GM12878 (cell line): ENCODE measurements at regions not wholly inside any gene's neighbourhood (a gene's known extent, or its start where the extent isn't known, plus 50 kb on each side); places are given as distances from the start of the nearest gene placed in this dataset.

ENCODE experiments used
- ATAC-seq: fragments of 200-7000 bp; cut with Tn5 transposase; 3 replicates; pipeline ENCODE4 v1.9.1; 2020; ENCODE audit warnings: mild to moderate bottlenecking, moderate library complexity
- BruUV-seq: library from RNA; stranded (reverse); fragments of 400-500 nt; replicated peaks from 2 replicates; lab custom pipeline; 2021; lab: Mats Ljungman, UMichigan
- CTCF ChIA-PET: fragments of 300-600 bp; sonication (Branson Sonifier 250); formaldehyde crosslinking; extraction: SDS; loops from one replicate; lab custom pipeline; 2021; ENCODE audit warnings: inconsistent platforms; lab: Yijun Ruan, JAX
- POLR2A ChIA-PET: fragments of 350-600 bp; formaldehyde crosslinking; extraction: SDS; loops from one replicate; lab custom pipeline; 2021; ENCODE audit warnings: inconsistent platforms; lab: Charles Lee
- RAD21 ChIA-PET: fragments of 300-600 bp; sonication (Branson Sonifier 250); formaldehyde crosslinking; loops from one replicate; lab custom pipeline; 2023; ENCODE audit warnings: antibody characterized with exemption; ENCODE audit not compliant: unreplicated experiment; lab: Charles Lee
- SMC1A ChIA-PET: fragments of 300-600 bp; sonication (Branson Sonifier 250); formaldehyde crosslinking; loops from one replicate; lab custom pipeline; 2023; ENCODE audit not compliant: unreplicated experiment, uncharacterized antibody; lab: Charles Lee
- DNase-seq: peaks from one replicate; pipeline ENCODE4 v3.0.0-alpha.2; 2011; ENCODE audit warnings: low read depth, low spot score
- FAIRE-seq: peaks from 3 replicates; lab custom pipeline; 2011; peaks lifted over from hg19 to GRCh38; lab: Jason Lieb, UNC
- H2AFZ ChIP-seq: 2 replicates; pipeline ENCODE4 v1.6.0; 2011; ENCODE audit warnings: low read depth, low read length, control low read depth; ENCODE audit not compliant: control insufficient read depth
- H3K27ac ChIP-seq: 2 replicates; pipeline ENCODE4 v1.5.1; 2011; ENCODE audit warnings: control low read depth; ENCODE audit not compliant: control insufficient read depth, insufficient read depth
- H3K27me3 ChIP-seq, 2 experiments: replicated peaks in 1 of 2; 2 replicates each; pipeline versions ENCODE4 v1.6.0 to v1.6.1; 2011; ENCODE audit warnings: low read length in 1 of 2; ENCODE audit not compliant: control insufficient read depth in 2 of 2, insufficient read depth in 2 of 2
- H3K36me3 ChIP-seq, 2 experiments: 2 replicates each; pipeline ENCODE4 v1.5.1; 2011; ENCODE audit warnings: low read length in 1 of 2; ENCODE audit not compliant: control insufficient read depth in 2 of 2, insufficient read depth in 2 of 2
- H3K4me1 ChIP-seq: 2 replicates; pipeline ENCODE4 v1.6.1; 2011; ENCODE audit warnings: mild to moderate bottlenecking, low read length, moderate library complexity, mixed read lengths; ENCODE audit not compliant: control insufficient read depth, insufficient read depth
- H3K4me2 ChIP-seq: 2 replicates; pipeline ENCODE4 v1.6.0; 2011; ENCODE audit warnings: control low read depth; ENCODE audit not compliant: control insufficient read depth, insufficient read depth
- H3K4me3 ChIP-seq: fragments of 200-600 bp; sonication (generic); 2 replicates; pipeline ENCODE4 v1.5.1; 2016
- H3K79me2 ChIP-seq: 2 replicates; pipeline ENCODE4 v1.6.0; 2011; ENCODE audit warnings: low read length; ENCODE audit not compliant: control insufficient read depth, insufficient read depth
- H3K9ac ChIP-seq: 2 replicates; pipeline ENCODE4 v1.8.0; 2011; ENCODE audit warnings: low read length, control low read depth, mixed read lengths; ENCODE audit not compliant: control insufficient read depth, insufficient read depth
- H3K9me3 ChIP-seq: replicated peaks from 3 replicates; pipeline ENCODE4 v1.5.1; 2011; ENCODE audit warnings: mild to moderate bottlenecking, low read length; ENCODE audit not compliant: control insufficient read depth, insufficient read depth
- H4K20me1 ChIP-seq: 2 replicates; pipeline ENCODE4 v1.6.0; 2011; ENCODE audit not compliant: control insufficient read depth, insufficient read depth
- ASH2L ChIP-seq: fragments of 300-600, 200-600 bp; sonication (generic); IDR thresholded peaks from 2 replicates; pipeline ENCODE4 v1.6.1; 2017; ENCODE audit warnings: low read depth, mild to moderate bottlenecking, borderline replicate concordance
- ATF7 ChIP-seq: fragments of 450-650 bp; IDR thresholded peaks from 2 replicates; pipeline ENCODE4 v1.6.1; 2016; ENCODE audit warnings: low read depth, mild to moderate bottlenecking
- BRCA1 ChIP-seq: IDR thresholded peaks from 2 replicates; pipeline ENCODE4 v1.6.1; 2011; ENCODE audit warnings: low read depth, low read length, improper control_type of control experiment
- CBFB ChIP-seq: IDR thresholded peaks from 2 replicates; pipeline ENCODE4 v1.6.1; 2016; ENCODE audit warnings: antibody characterized with exemption, low read depth
- EED ChIP-seq: sonication (generic); IDR thresholded peaks from 2 replicates; pipeline ENCODE4 v1.6.1; 2016; ENCODE audit warnings: antibody characterized with exemption, low read depth
- HDAC2 ChIP-seq: fragments of 200-600 bp; sonication (generic); IDR thresholded peaks from 2 replicates; pipeline ENCODE4 v1.6.1; 2017
- POLR2AphosphoS5 ChIP-seq: IDR thresholded peaks from 2 replicates; pipeline ENCODE4 v1.6.1; 2011; ENCODE audit warnings: mild to moderate bottlenecking, low read length, inconsistent platforms
- RBBP5 ChIP-seq: fragments of 200-600 bp; sonication (generic); conservative IDR thresholded peaks from 2 replicates; pipeline ENCODE4 v1.6.1; 2016
- SREBF2 ChIP-seq: IDR thresholded peaks from 2 replicates; pipeline ENCODE4 v1.6.1; 2012; ENCODE audit warnings: mild to moderate bottlenecking, low read length
- SUPT20H ChIP-seq: IDR thresholded peaks from 2 replicates; pipeline ENCODE4 v1.6.1; 2011; ENCODE audit warnings: low read depth, mild to moderate bottlenecking, low read length, moderate library complexity, borderline replicate concordance; ENCODE audit not compliant: control insufficient read depth
- in situ Hi-C: fragments of 300-500 bp; cut with MboI; formaldehyde crosslinking; loops from 9 replicates; pipeline ENCODE4 v1.14.3; 2018; ENCODE audit warnings: mixed read lengths
- intact Hi-C: fragments of 100-400 bp; cut with micrococcal nuclease; formaldehyde crosslinking; loops from one replicate; pipeline ENCODE4 v1.14.2; 2022; ENCODE audit not compliant: unreplicated experiment
- TF ChIP-seq, protein P1 (sequence below): fragments of 450-650 bp; IDR thresholded peaks from 2 replicates; pipeline ENCODE4 v1.6.1; 2016; ENCODE audit warnings: mild to moderate bottlenecking
- TF ChIP-seq, protein P2 (sequence below): fragments of 450-650 bp; conservative IDR thresholded peaks from 2 replicates; pipeline ENCODE4 v1.6.1; 2017; ENCODE audit warnings: mild to moderate bottlenecking, moderate library complexity

DNA sequence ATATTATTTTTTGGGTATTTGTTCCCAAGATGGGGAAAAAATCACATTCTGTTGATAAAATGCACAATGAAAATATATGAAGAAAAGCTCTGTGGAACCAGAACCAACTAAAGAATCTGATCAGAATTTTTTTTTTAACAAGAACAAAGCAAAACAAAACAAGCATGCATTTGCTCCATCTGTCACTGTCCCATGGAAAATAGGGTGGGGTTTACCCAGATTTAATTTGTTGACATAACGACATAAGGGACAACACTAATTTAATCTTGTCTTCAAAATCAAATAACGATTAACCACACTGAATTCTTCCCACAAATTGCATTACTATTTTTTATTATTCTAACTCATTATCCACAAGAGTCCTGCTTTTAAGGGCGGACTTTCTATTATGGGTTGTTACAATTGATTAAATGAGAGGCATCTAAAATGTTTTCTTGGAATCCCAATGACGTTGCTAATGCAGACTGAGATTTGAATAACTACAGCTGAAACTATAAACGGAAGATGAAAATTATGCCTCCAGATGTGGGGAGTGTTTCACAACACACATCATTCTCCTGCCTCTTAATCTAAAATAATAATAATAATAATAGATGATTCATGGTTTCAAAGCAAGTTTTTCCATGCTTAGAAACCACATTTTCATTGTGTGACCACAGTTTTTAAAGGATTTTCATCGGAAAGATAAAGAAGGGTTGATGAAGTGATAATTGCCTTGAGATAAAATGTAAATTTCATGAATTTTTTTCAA lies 307.0 kb upstream of the CPEB2 start (continued):
- TF ChIP-seq EED (no peak), SUPT20H (no peak), SREBF2 (no peak), ATF7 (no peak)
- TF ChIP-seq, protein P1, sequence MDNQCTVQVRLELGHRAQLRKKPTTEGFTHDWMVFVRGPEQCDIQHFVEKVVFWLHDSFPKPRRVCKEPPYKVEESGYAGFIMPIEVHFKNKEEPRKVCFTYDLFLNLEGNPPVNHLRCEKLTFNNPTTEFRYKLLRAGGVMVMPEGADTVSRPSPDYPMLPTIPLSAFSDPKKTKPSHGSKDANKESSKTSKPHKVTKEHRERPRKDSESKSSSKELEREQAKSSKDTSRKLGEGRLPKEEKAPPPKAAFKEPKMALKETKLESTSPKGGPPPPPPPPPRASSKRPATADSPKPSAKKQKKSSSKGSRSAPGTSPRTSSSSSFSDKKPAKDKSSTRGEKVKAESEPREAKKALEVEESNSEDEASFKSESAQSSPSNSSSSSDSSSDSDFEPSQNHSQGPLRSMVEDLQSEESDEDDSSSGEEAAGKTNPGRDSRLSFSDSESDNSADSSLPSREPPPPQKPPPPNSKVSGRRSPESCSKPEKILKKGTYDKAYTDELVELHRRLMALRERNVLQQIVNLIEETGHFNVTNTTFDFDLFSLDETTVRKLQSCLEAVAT, result no peak

DNA sequence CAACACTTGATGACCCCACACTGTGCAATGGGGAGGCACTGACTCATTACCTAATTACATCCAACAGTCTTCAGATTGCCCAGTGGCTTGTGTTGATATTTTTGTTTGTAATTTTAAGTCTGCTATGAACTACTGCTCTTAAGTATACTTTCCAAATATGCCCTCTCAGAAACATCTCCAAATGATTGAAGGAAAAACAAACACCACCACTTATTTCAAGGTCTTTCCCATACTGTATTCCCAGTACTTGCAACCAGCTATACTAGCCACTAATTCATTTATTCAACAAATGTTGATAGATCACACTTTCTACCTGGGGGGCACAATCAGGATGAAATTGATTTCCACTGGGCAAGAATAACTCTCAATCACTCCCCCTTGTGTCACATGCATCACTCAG lies 302.2 kb upstream of the CPEB2 start:
- Histone ChIP-seq H3K4me1 (no peaks in the 10 kb centered on the region), H3K9ac (no peak overlapping the region), H2AFZ (no peak overlapping the region)
- BruUV-seq, result no TSS peak
- DNase-seq, result no peak
- CTCF ChIA-PET, result no interaction called here
- SMC1A ChIA-PET, result interaction anchor here (1.7 kb wide), 1 partner anchor 10 kb away, joined by 8 read pairs; no protein-coding TSS in a partner anchor
- no peak for TF ChIP-seq POLR2AphosphoS5
- no peak for TF ChIP-seq HDAC2
- TF ChIP-seq RBBP5, result no peak
- TF ChIP-seq, protein P2, sequence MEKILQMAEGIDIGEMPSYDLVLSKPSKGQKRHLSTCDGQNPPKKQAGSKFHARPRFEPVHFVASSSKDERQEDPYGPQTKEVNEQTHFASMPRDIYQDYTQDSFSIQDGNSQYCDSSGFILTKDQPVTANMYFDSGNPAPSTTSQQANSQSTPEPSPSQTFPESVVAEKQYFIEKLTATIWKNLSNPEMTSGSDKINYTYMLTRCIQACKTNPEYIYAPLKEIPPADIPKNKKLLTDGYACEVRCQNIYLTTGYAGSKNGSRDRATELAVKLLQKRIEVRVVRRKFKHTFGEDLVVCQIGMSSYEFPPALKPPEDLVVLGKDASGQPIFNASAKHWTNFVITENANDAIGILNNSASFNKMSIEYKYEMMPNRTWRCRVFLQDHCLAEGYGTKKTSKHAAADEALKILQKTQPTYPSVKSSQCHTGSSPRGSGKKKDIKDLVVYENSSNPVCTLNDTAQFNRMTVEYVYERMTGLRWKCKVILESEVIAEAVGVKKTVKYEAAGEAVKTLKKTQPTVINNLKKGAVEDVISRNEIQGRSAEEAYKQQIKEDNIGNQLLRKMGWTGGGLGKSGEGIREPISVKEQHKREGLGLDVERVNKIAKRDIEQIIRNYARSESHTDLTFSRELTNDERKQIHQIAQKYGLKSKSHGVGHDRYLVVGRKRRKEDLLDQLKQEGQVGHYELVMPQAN, result no peak
- no peak for TF ChIP-seq ASH2L
- no peak for TF ChIP-seq BRCA1
- no peak for TF ChIP-seq CBFB
- TF ChIP-seq, all 136 proteins: peak for 0
- ChIA-PET POLR2A (no interaction called here), RAD21 (no interaction called here)
- Histone ChIP-seq H3K9me3 (no peaks in the 10 kb centered on the region), H3K4me2 (no peak overlapping the region), H3K4me3 (no peak overlapping the region), H4K20me1 (no peaks in the 10 kb centered on the region), H3K27ac (no peak overlapping the region), H3K36me3 (no peaks in the 10 kb centered on the region), H3K27me3 (no peaks in the 10 kb centered on the region), H3K79me2 (no peaks in the 10 kb centered on the region)
- ATAC-seq, result no peak
- intact Hi-C loops, result no loop called here
- in situ Hi-C loops, result no loop called here
- no peak for FAIRE-seq
